Ovary (tissue), 3 donors: ENCODE measurements at regions not wholly inside any gene's neighbourhood (a gene's known extent, or its start where the extent isn't known, plus 50 kb on each side); places are given as distances from the start of the nearest gene placed in this dataset.

Experiments
- CTCF ChIP-seq, 3 donors: fragments of 450-650 bp in 2 of 3; fragments of 200-600 bp in 1 of 3; IDR thresholded peaks; one replicate each; pipeline versions ENCODE4 v1.5.1 to v1.8.0; 2016 to 2022; ENCODE audit warnings: antibody characterized with exemption in 3 of 3, mild to moderate bottlenecking in 1 of 3
- EP300 ChIP-seq: sonication (generic); formaldehyde crosslinking; IDR thresholded peaks from one replicate; pipeline ENCODE4 v1.6.1; 2017; ENCODE audit warnings: antibody characterized with exemption
- donor health status: DM: no; HTN: no; CAD: no.

DNA sequence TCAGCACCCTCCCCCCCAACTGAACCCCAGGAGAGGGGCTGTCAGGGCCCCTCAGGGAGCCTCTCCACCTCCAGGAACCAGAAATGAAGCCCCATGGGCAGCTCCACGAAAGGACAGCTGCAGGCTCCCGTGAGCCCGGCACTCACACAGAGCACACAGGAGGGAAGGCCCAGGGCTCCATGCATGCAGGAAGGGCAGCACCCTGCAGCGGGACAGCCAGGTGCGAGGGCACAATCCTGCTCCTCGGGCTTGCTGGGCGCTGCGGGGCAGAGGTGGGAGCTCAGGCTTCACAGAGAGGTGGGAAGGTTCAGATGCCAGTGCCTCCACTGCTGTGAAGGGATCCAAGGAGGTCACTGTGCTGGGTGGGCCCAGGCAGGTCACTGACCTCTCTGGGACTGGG is 90.0 kb downstream of the HMX1 start:
- TF ChIP-seq EP300 (no peak), CTCF (IDR thresholded peaks at IDR 0.05) (no peak)
